MM.1S (cell line): ENCODE measurements at regions not wholly inside any gene's neighbourhood (a gene's known extent, or its start where the extent isn't known, plus 50 kb on each side); places are given as distances from the start of the nearest gene placed in this dataset.

ENCODE experiments used
- DNase-seq: peaks from one replicate; pipeline ENCODE4 v3.0.0-alpha.2; 2015
- H2AFZ ChIP-seq: fragments of 300-600 bp; sonication (generic); 2 replicates; pipeline ENCODE4 v1.6.0; 2016; ENCODE audit warnings: antibody characterized with exemption, low read length
- H3F3A ChIP-seq: fragments of 300-600 bp; sonication (generic); 2 replicates; pipeline ENCODE4 v1.6.1; 2016; ENCODE audit warnings: mild to moderate bottlenecking, antibody characterized with exemption, low read length, moderate library complexity, mixed read lengths; ENCODE audit not compliant: insufficient read depth
- H3K27ac ChIP-seq: fragments of 300-600 bp; sonication (generic); 2 replicates; pipeline ENCODE4 v1.5.1; 2016; ENCODE audit warnings: mild to moderate bottlenecking, low read length
- H3K27me3 ChIP-seq: fragments of 300-600 bp; sonication (generic); replicated peaks from 2 replicates; pipeline ENCODE4 v1.6.0; 2016; ENCODE audit warnings: low read length; ENCODE audit not compliant: insufficient read depth
- H3K36me3 ChIP-seq: fragments of 300-600 bp; sonication (generic); replicated peaks from 2 replicates; pipeline ENCODE4 v1.6.1; 2016; ENCODE audit warnings: mild to moderate bottlenecking, low read length, mixed read lengths; ENCODE audit not compliant: insufficient read depth
- H3K4me1 ChIP-seq: fragments of 300-600 bp; sonication (generic); 2 replicates; pipeline ENCODE4 v1.6.1; 2016; ENCODE audit warnings: low read length, mixed read lengths
- H3K4me2 ChIP-seq: fragments of 300-600 bp; sonication (generic); 2 replicates; pipeline ENCODE4 v1.6.0; 2016; ENCODE audit warnings: low read depth, low read length
- H3K4me3 ChIP-seq: fragments of 300-600 bp; sonication (generic); 2 replicates; pipeline ENCODE4 v1.5.1; 2016; ENCODE audit warnings: low read length, mixed read lengths
- H3K79me2 ChIP-seq: fragments of 300-600 bp; sonication (generic); 2 replicates; pipeline ENCODE4 v1.6.1; 2016; ENCODE audit warnings: mixed run types, low read length, mixed read lengths
- H3K9ac ChIP-seq: fragments of 300-600 bp; sonication (generic); 2 replicates; pipeline ENCODE4 v1.6.1; 2016; ENCODE audit warnings: low read length, mixed read lengths
- H3K9me2 ChIP-seq: fragments of 300-600 bp; sonication (generic); replicated peaks from 2 replicates; pipeline ENCODE4 v1.6.1; 2016; ENCODE audit warnings: mild to moderate bottlenecking, low read length, mixed read lengths; ENCODE audit not compliant: insufficient read depth
- H3K9me3 ChIP-seq: fragments of 300-600 bp; sonication (generic); replicated peaks from 2 replicates; pipeline ENCODE4 v1.6.1; 2016; ENCODE audit warnings: mild to moderate bottlenecking, low read length, mixed read lengths; ENCODE audit not compliant: insufficient read depth
- H4K20me1 ChIP-seq: fragments of 300-600 bp; sonication (generic); 2 replicates; pipeline ENCODE4 v1.6.1; 2016; ENCODE audit warnings: mild to moderate bottlenecking, low read length, moderate library complexity, mixed read lengths; ENCODE audit not compliant: insufficient read depth
- CTCF ChIP-seq: fragments of 300-600 bp; sonication (generic); IDR thresholded peaks from 2 replicates; pipeline ENCODE4 v1.5.1; 2016; ENCODE audit warnings: antibody characterized with exemption, low read length, mixed read lengths
- EZH2 ChIP-seq: fragments of 300-600 bp; sonication (generic); optimal IDR thresholded peaks from 2 replicates; pipeline ENCODE3; 2017; ENCODE audit warnings: low read depth, mild to moderate bottlenecking, antibody characterized with exemption, low read length, mixed read lengths
- EZH2phosphoT487 ChIP-seq: fragments of 300-600 bp; sonication (generic); IDR thresholded peaks from 2 replicates; pipeline ENCODE4 v1.6.1; 2018; ENCODE audit warnings: antibody characterized with exemption, low read length

- no peaks in the 10 kb centered on the region for H3K9me3 ChIP-seq
- no peaks in the 10 kb centered on the region for H3K79me2 ChIP-seq
- H2AFZ ChIP-seq, result no peak overlapping the region
- TF ChIP-seq EZH2phosphoT487 (no peak), CTCF (no peak), EZH2 (no peak)
- H3K27ac ChIP-seq, result no peak overlapping the region
- H3K4me1 ChIP-seq, result no peaks in the 10 kb centered on the region
- no peaks in the 10 kb centered on the region for H4K20me1 ChIP-seq
- H3K9me2 ChIP-seq, result no peaks in the 10 kb centered on the region
- H3K9ac ChIP-seq, result no peak overlapping the region
- H3F3A ChIP-seq, result no peaks in the 10 kb centered on the region
- H3K4me3 ChIP-seq, result no peak overlapping the region
- no peak overlapping the region for H3K4me2 ChIP-seq
- no peaks in the 10 kb centered on the region for H3K36me3 ChIP-seq
- no peaks in the 10 kb centered on the region for H3K27me3 ChIP-seq
- no peak for DNase-seq
These were observed 442.9 kb upstream of the RASGEF1B start for GRCh38 chr4:81914623-81915022.

GRCh38 chr4:81913427-81913879 lies 441.7 kb upstream of the RASGEF1B start:
- Histone ChIP-seq H3K4me1 (no peaks in the 10 kb centered on the region), H3K27me3 (no peaks in the 10 kb centered on the region), H3K4me2 (no peak overlapping the region), H3K9ac (no peak overlapping the region), H3F3A (no peaks in the 10 kb centered on the region), H3K79me2 (no peaks in the 10 kb centered on the region), H3K36me3 (no peaks in the 10 kb centered on the region), H2AFZ (no peak overlapping the region), H3K4me3 (no peak overlapping the region), H3K9me3 (no peaks in the 10 kb centered on the region), H4K20me1 (no peaks in the 10 kb centered on the region), H3K9me2 (no peaks in the 10 kb centered on the region), H3K27ac (no peak overlapping the region)
- DNase-seq, result peak; percentile 42
- peak; percentile 64 for TF ChIP-seq CTCF
- TF ChIP-seq EZH2, result no peak

- TF ChIP-seq EZH2 (no peak), EZH2phosphoT487 (no peak)
- Histone ChIP-seq H3K27ac (no peak overlapping the region), H3K9me3 (no peaks in the 10 kb centered on the region), H3K9me2 (no peaks in the 10 kb centered on the region), H2AFZ (no peak overlapping the region), H3F3A (no peaks in the 10 kb centered on the region), H3K4me2 (no peak overlapping the region), H3K4me3 (no peak overlapping the region), H3K79me2 (no peaks in the 10 kb centered on the region), H4K20me1 (no peaks in the 10 kb centered on the region), H3K27me3 (no peaks in the 10 kb centered on the region), H3K4me1 (no peaks in the 10 kb centered on the region), H3K9ac (no peak overlapping the region), H3K36me3 (no peaks in the 10 kb centered on the region)
- no peak for DNase-seq
These were observed 440.8 kb upstream of the RASGEF1B start for GRCh38 chr4:81912376-81913030.

GRCh38 chr4:81906905-81907304 lies 435.2 kb upstream of the RASGEF1B start:
- no peak for TF ChIP-seq EZH2
- TF ChIP-seq EZH2phosphoT487, result no peak
- no peak for TF ChIP-seq CTCF
- H3F3A ChIP-seq, result no peaks in the 10 kb centered on the region
- H3K4me2 ChIP-seq, result no peak overlapping the region
- H3K27me3 ChIP-seq, result no peaks in the 10 kb centered on the region
- no peak overlapping the region for H3K27ac ChIP-seq
- H3K9ac ChIP-seq, result no peak overlapping the region
- no peaks in the 10 kb centered on the region for H3K4me1 ChIP-seq
- H3K36me3 ChIP-seq, result no peaks in the 10 kb centered on the region
- no peak overlapping the region for H3K4me3 ChIP-seq
- H3K79me2 ChIP-seq, result no peaks in the 10 kb centered on the region
- no peak for DNase-seq
- no peaks in the 10 kb centered on the region for H3K9me2 ChIP-seq
- H4K20me1 ChIP-seq, result no peaks in the 10 kb centered on the region
- H3K9me3 ChIP-seq, result no peaks in the 10 kb centered on the region
- no peak overlapping the region for H2AFZ ChIP-seq
